ENCODE measurements at regions not wholly inside any gene's neighbourhood (a gene's known extent, or its start where the extent isn't known, plus 50 kb on each side); places are given as distances from the start of the nearest gene placed in this dataset.

DNA sequence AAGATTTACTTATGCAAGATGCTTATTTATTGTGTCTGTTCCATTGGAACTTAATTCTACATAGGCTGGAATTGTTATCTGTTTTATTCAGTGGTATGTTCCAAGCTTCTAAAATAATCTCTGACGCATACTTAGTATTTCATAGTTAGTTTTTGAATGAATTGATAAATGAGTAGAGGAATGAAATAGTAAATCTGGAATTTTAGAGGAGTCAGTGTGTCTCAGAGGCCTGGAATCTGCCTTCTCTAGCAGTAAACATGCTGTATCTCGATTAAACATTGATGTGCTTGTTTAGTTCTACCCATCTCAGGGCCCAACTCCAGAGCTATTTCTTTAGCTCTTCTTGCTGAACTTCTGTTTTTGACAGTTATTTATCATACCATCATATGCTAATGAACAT lies 154.2 kb upstream of the MAGEC2 start:
- no peaks in the 10 kb centered on the region for H3K79me2 ChIP-seq (ENCODE audit: insufficient read depth, low read length)
- no peak overlapping the region for H3K4me3 ChIP-seq (replicated peaks in 1 of 3; ENCODE audit: insufficient read depth in 1 of 3, low read depth in 2 of 3, low read length in 3 of 3)
- no peaks in the 10 kb centered on the region for H3K4me1 ChIP-seq (ENCODE audit: insufficient read depth, low read length)
- H2AFZ ChIP-seq (ENCODE audit: low read length): no peak overlapping the region
- no peaks in the 10 kb centered on the region for H3K27me3 ChIP-seq (ENCODE audit: control insufficient read depth in 1 of 2, insufficient read depth in 2 of 2, low read length in 2 of 2)
- intact Hi-C loops (cut with micrococcal nuclease; ENCODE audit: unreplicated experiment): no loop called here
- DNase-seq (ENCODE audit: low spot score) (no peak), ATAC-seq (no peak), FAIRE-seq (no peak)
- H3K9ac ChIP-seq (ENCODE audit: insufficient read depth, low read depth, low read length): no peak overlapping the region
- ChIA-PET CTCF (ENCODE audit: low intra/inter-chr PET ratio, low total read pairs) (no interaction called here), POLR2A (no interaction called here)
- H4K20me1 ChIP-seq (ENCODE audit: insufficient read depth, low read length): no peaks in the 10 kb centered on the region
- peaks cover 49% of the 10 kb centered on the region for H3K9me3 ChIP-seq (ENCODE audit: low read length)
- no TSS peak for BruUV-seq (replicated peaks)
- H3K36me3 ChIP-seq (replicated peaks in 1 of 2; ENCODE audit: control insufficient read depth in 1 of 2, insufficient read depth in 2 of 2, low read length in 2 of 2): no peaks in the 10 kb centered on the region
- 0% methylated on average over 2 of the region's 2 CpGs for WGBS (ENCODE audit: low lambda C conversion rate)
- H3K4me2 ChIP-seq (ENCODE audit: low read depth, low read length): no peak overlapping the region
- TF ChIP-seq ZNF766 (CRISPR knock-in tag; IDR thresholded peaks at IDR 0.05; ENCODE audit: borderline replicate concordance) (no peak), ZNF879 (CRISPR knock-in tag; IDR thresholded peaks at IDR 0.05) (no peak), ZNF556 (CRISPR knock-in tag; IDR thresholded peaks at IDR 0.05; ENCODE audit: borderline replicate concordance) (no peak), ZBTB1 (CRISPR knock-in tag; IDR thresholded peaks at IDR 0.05; ENCODE audit: borderline replicate concordance) (no peak), ZFX (CRISPR knock-in tag; IDR thresholded peaks at IDR 0.05; ENCODE audit: low read depth) (no peak), RFX3 (CRISPR knock-in tag; IDR thresholded peaks at IDR 0.05) (no peak), ZFP1 (CRISPR knock-in tag; IDR thresholded peaks at IDR 0.05) (no peak)
- TF ChIP-seq, protein P1, sequence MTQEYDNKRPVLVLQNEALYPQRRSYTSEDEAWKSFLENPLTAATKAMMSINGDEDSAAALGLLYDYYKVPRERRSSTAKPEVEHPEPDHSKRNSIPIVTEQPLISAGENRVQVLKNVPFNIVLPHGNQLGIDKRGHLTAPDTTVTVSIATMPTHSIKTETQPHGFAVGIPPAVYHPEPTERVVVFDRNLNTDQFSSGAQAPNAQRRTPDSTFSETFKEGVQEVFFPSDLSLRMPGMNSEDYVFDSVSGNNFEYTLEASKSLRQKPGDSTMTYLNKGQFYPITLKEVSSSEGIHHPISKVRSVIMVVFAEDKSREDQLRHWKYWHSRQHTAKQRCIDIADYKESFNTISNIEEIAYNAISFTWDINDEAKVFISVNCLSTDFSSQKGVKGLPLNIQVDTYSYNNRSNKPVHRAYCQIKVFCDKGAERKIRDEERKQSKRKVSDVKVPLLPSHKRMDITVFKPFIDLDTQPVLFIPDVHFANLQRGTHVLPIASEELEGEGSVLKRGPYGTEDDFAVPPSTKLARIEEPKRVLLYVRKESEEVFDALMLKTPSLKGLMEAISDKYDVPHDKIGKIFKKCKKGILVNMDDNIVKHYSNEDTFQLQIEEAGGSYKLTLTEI (CRISPR knock-in tag; conservative IDR thresholded peaks at IDR 0.05): no peak
- TF ChIP-seq, protein P2, sequence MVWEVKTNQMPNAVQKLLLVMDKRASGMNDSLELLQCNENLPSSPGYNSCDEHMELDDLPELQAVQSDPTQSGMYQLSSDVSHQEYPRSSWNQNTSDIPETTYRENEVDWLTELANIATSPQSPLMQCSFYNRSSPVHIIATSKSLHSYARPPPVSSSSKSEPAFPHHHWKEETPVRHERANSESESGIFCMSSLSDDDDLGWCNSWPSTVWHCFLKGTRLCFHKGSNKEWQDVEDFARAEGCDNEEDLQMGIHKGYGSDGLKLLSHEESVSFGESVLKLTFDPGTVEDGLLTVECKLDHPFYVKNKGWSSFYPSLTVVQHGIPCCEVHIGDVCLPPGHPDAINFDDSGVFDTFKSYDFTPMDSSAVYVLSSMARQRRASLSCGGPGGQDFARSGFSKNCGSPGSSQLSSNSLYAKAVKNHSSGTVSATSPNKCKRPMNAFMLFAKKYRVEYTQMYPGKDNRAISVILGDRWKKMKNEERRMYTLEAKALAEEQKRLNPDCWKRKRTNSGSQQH (CRISPR knock-in tag; IDR thresholded peaks at IDR 0.05; ENCODE audit: low read depth): no peak
- in situ Hi-C loops (cut with HindIII; ENCODE audit: extremely low pct_ligation_motif_present, low pct_unique_long_range_greater_than_20kb): no loop called here
- no peak overlapping the region for H3K27ac ChIP-seq (ENCODE audit: extremely low read length, insufficient read depth, low read length)

Data from HepG2 (cell line).